ELF-1 (cell line): ENCODE measurements at regions not wholly inside any gene's neighbourhood (a gene's known extent, or its start where the extent isn't known, plus 50 kb on each side); places are given as distances from the start of the nearest gene placed in this dataset.
A peak's percentile ranks its signal among the peaks of the same experiment; 100 is the strongest.
"Not testable (repeated sequence)": the region's sequence is repeated elsewhere in the genome, so short reads cannot be mapped to it uniquely, and the experiment has no call there.

ENCODE experiments used
- DNase-seq: peaks from one replicate; pipeline ENCODE4 v3.0.0-alpha.2; 2016; ENCODE audit warnings: low read depth, low spot score

DNA sequence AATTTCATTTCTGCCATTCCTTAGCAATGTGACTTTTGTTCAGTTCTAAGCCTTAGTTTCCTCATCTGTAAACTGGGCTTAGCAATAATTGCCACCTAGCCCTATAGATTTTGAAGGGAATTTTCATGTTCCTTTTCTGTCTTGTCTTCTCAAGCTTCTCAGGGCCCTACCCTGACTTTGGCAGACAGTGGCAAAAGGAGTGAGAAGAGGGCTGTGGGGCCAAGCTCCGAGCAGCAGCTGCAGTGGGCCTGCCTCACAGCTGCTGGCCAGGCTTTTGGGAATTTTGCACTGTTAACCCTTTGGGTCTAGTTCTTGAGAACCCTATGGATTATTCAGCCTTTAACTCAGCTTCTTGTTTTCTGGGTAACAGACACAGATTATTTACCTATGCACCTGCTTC lies 67.6 kb upstream of the IGSF1 start:
- DNase-seq, result no peak

DNA sequence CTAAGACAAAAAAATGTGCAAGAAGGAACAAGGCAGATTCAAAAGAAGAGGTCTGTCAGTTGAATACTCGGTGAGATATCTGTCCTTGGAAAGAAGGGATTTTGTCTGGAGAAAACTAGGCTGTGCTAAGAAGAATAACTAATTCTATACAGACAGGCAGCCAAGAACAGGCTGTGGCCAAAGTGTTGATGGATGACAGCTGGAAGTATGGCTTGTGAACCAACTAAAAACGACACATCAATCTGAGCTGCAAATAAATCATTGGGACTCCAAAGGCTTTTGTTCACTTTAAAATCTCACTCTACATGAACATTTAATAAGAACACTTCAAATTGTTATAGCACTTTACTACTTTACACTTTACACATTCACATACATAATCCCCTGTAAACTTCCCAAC lies 70.5 kb upstream of the IGSF1 start:
- DNase-seq, result no peak

DNA sequence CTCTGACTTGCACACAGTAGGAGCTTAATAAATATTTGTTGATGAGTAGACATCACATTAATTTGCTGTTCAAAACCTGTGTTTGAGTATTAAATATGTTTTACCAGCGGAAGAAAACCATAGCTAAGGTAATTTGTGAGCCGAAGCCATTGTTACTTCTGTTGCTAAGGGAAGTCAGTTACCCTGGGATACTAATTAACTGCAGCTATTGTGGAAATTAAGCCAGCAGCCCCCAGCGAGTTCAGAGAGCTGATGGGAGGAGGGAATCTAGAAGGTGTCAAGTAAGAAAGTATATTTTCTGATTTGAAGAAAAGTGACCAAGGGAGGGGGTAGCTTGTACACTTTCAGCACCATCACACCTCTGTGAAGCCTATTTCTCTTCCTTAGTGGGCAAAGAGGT lies 76.7 kb upstream of the IGSF1 start:
- no peak for DNase-seq

DNA sequence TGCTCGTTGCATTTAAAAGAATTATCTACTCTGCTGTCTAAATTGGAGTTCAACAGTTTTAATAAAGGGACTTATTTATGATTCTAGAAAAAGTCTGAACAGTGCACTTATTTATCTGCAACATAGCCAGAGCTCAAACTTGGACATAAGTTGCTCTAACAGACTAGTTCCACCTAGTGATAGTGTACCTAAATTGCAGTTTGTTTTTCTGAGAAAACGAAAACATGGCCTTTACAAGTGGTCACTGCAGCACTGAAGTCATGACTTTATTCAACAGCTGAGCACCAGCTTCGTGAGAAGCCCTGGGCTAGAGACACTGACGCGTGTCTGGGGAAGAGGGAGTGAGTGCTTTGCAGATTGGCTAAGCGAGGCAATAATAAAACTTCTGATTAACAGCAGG lies 77.3 kb upstream of the IGSF1 start:
- peak; percentile 25 for DNase-seq

DNA sequence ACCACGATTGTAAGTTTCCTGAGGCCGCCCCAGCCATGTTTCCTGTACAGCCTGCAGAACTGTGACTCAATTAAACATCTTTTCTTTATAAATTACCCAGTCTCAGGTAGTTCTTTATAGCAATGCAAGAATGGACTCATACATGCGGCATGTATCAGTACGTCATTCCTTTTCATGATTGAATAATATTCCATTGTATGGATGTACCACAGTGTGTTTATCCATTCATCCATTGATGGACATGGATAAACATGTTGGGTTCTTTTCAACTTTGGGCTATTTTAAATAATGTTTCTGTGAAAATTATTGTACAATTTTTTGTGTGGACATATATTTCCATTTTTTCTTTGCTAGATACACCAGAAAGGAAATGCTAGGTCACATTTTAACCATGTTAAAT lies 99.2 kb upstream of the IGSF1 start:
- no peak for DNase-seq

DNA sequence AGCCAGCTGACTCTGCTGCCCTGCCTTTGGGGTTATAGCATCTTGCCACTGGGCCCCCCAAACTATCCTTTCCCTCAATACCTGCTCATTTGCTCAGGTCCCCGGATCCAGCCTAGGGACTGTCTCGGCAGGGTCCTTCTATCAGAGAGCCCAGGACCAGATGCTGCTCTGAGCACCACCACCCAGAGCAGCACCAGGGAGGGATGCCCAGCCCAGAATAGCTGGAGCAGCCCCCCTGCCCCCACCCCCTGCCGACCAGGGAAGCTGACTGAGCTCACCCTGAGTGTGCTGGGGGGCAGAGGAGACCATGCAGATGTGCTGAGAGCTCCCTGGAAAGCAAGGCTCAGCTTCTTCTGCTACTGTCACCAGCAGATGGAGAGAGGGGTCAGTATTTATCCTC lies 103.6 kb upstream of the IGSF1 start:
- DNase-seq, result no peak

DNA sequence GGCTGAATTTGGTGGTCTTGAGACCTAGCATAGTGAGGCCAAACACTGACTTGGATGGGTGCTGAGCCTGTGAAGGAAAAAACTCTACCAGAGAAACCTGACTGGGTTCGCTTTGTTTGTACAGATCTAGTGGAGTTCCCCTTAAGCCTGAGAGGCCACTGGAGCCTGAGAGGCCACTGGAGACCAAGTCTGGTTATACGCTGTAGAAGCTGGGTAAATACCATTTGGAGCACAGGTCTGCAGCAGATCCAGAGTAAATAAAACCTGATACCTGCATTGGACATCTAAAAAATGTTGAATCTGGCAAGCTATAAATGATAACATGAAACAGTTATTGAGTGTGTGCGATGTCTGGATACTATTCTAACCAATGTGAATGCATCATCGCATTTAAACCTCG lies 104.3 kb upstream of the IGSF1 start:
- DNase-seq, result no peak

DNA sequence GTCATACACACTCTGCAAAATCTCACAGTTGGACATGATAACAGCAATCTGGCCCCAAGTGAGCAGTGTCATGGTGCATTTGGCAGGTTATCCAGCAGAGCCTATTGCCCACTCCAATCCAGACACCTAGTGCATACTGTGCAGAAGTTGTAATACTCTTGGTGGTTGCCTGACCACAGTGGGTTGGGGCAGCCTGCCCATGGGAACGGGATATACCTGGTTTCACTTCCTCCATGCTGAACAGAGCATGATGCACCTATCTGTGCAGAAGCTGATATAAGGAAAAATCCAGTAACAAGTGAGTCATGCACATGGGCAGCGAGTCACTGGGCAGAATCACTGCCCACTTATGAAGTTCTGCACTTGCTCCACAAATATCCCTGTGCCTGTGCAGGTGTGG lies 105.3 kb upstream of the IGSF1 start:
- no peak for DNase-seq

DNA sequence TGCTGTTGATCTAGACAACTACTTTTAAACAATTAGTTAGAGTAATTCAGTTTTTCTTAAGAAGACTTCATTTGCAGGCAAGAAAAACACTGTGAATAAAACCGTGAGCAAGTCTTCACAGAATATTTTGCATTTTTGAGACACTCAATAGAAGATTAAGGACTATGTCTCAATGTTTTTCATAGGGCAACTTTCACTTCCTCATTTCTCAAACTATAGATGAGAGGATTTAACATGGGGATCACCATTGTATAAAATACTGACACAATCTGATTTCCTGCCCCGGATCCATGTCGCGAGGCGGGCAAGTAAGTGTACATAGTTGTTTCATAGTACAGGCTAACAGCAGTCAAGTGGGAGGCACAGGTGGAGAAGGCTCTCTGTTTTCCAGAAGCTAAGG lies 108.8 kb upstream of the IGSF1 start:
- no peak for DNase-seq

DNA sequence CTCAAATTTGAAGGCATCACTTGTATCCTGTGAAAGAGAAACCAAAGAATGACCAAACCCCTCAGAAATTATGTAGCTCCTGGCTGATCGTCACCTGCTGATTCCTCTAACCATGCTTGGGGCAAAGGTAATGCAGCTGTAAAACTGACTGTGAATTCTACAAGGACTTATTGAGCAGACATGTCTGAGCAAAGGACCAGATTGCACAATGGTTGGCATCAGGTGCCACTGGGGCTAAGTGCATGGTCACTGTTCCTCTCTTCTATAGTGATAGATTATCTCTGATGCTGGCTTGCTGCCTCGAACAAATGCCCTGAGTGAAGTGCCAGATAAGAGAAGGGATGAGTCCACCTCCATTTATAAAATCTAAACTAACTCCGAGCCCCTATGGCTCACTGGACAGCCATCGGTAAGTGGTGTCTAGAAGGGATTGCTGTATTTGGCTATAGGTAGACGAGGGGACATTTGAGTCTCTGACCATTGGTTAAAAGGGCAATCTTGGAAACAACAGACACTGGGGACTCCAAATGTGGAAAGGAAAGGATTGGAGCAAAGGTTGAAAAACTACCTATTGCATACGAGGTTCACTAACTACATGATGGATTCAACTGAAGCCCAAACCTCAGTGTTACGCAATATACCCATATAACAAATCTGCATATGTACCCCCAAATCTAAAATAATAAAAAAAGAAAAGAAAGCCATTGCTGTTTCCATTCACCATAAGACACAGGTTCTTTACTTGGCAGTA lies 110.7 kb upstream of the IGSF1 start:
- DNase-seq, result no peak

DNA sequence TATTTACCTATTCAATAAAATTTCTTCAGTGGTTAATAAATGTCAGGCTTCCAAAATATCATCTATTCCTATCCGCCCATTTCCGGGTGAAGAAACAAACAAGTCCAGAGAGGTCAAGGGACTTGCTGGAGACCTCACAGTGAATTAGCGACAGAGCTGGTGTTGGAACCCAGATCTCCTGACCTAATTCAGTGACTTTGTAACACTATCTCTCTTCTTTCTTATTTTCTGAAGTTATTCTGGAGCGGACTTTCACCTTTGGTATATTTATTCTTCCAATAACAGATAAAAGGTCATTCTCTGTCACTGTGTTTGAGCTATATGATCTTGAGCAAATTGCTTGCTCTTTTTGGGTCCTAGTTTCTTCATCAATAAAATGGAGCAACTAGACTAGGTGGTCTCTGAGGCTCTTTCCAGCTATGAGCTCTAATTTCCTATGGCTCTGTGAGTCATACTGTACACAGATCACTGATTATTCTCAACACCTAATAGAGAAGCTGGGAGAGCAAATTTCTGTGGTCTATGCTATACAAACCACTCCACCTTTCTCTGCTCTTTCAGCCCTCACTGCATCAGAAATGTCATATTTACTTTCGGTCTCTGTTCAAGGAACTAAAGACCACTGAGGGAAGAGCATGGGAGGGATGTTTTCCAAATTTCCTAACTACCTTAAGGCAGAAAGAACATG lies 113.2 kb upstream of the IGSF1 start:
- DNase-seq, result no peak

DNA sequence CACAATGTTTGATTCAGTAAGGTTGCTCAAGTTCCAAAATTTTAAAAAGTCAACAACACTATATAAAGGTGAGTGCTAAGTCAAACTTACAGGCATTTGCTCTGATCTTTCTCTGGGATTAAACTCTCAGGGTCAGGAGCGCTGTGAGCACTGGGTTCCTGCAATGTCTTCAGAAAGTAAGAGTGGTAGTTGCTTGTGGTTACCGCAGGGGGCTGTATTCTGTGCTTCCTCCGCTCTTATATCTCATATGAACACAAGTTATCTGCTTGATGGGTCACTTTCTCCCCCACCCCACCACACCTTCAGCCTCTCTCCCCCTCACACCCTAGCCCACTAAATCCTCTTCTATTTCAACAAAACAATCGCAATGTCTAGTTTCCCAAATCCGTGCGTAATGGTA lies 116.4 kb upstream of the IGSF1 start:
- peak; percentile 18 for DNase-seq

DNA sequence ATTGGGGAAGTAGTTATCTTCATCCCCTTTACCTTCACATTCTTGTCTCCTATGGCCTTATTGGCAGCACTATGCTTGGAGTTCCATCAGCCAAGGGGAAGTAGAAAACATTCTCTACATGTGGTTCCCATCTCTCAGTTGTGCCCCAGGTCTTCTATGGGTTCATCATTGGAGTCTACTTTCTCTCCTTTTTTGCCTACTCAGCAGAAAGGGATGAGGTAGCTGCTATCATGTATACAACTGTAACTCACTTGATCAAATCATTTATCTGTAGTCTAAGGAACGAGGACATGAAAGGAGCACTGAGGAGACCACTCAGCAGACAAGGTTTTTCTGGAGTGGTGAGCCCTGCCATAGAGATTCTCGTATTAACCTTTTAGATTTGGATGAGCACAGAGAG lies 119.0 kb upstream of the OR13H1 start:
- DNase-seq, result no peak

DNA sequence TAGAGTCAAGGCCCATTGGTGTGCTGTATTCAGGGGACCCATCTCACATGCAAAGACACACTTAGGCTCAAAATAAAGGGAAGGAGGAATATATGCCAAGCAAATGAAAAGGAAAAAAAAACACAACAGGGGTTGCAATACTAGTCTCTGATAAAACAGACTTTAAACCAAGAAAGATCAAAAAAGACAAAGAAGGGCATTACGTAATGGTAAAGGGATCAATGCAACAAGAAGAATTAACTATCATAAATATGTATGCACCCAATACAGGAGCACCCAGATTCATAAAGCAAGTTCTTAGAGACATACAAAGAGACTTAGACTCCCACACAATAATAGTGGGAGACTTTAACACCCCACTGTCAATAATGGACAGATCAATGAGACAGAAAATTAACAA lies 113.4 kb upstream of the OR13H1 start:
- DNase-seq, result not testable (repeated sequence)

DNA sequence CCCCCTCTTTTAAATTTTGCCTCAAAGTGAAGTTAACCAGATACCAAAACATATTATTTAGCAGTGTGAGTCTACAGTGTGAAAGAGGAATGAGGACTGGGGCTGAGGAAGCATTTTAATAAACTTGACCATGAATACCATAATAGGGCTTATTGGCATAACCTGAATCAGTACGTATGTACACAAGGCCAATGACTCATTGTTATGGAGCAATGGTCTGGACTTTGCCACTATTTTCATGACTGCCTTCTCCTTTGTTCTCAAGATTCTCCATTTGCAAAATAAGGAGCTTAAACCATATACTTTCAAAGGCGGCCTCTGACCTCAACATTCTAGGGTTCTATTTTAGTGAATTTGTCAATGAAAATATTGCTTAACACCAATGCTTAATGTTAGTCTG lies 102.8 kb upstream of the OR13H1 start:
- no peak for DNase-seq

DNA sequence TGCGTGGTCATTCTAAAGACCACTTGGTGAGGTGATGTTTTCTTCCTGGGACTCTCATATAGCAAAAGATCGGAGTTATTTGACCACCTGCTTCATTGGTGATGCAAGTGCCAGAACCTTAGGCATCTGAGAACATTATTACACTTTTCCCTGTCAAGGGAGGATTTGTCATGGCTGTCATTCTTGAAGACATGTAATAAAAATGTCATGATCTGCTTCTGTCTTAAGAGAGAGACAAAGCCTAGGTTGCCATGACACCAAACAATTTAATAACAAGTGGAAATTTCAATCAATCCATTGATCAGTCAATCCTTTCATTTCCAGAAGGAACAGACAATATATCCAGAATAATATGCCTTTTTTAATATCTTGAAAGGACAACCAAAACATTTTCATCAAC lies 97.9 kb upstream of the OR13H1 start:
- no peak for DNase-seq

DNA sequence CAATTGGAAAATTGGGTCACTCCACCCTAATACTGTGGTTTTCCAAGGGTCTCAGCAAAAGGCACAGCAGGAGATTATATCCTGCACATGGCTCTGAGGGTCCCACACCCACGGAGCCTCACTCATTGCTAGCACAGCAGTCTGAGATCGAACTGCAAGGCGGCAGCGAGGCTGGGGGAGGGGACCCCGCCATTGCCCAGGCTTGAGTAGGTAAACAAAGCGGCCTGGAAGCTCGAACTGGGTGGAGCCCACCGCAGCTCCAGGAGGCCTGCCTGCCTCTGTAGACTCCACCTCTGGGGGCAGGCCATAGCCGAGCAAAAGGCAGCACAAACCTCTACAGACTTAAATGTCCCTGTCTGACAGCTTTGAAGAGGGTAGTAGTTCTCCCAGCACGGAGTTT lies 82.0 kb upstream of the OR13H1 start:
- DNase-seq, result not testable (repeated sequence)

DNA sequence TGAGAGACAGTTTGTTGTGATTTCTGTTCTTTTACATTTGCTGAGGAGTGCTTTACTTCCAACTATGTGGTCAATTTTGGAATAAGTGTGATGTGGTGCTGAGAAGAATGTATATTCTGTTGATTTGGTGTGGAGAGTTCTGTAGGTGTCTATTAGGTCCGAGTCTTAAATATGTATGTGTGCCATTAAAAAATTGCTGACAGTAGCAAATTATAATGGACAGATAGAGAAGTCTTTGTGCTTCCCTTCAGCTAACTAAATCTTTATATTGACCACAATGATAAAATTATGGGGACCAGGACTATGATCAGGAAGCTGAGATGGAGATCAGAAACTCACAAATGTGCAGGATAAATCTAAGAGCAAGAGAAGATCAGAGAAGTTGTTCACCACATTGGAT lies 70.1 kb upstream of the OR13H1 start:
- DNase-seq, result not testable (repeated sequence)

DNA sequence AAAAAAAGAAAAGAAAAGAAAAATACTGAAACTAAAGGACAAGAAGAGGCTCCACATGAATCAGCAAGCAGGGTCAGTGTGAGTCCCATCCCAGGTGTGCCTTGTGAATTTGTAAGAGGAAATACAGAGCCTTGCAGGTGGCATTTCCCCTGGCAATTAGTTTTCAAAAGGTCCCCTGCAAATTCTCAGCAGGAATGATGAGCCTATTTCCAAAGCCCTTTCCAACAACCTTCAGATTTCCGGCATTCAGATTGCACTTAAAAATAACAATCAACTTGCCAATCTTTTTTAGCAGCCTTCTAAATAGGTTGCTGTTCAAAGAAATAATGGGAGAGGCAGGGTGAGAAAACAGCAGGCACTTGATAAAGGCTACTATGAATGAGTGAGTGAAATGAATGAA lies 66.4 kb upstream of the OR13H1 start:
- peak; percentile 21 for DNase-seq
